HCT116 (cell line): ENCODE measurements at regions not wholly inside any gene's neighbourhood (a gene's known extent, or its start where the extent isn't known, plus 50 kb on each side); places are given as distances from the start of the nearest gene placed in this dataset.

ENCODE experiments used
- ATAC-seq: fragments of 200-7000 bp; cut with Tn5 transposase; 2 replicates; pipeline ENCODE4 v1.9.1; 2020; ENCODE audit warnings: mild to moderate bottlenecking, moderate library complexity
- BruUV-seq: library from RNA; stranded (reverse); fragments of 400-500 nt; replicated peaks from 2 replicates; lab custom pipeline; 2021; lab: Mats Ljungman, UMichigan
- CTCF ChIA-PET: fragments of 300-600 bp; sonication (Branson Sonifier 250); formaldehyde crosslinking; loops from one replicate; lab custom pipeline; 2021; ENCODE audit warnings: antibody characterized with exemption; lab: Charles Lee
- POLR2A ChIA-PET: fragments of 300-600, 350-600 bp; sonication (Branson Sonifier 250); formaldehyde crosslinking; loops from one replicate; lab custom pipeline; 2021; ENCODE audit warnings: antibody characterized with exemption; lab: Charles Lee
- RAD21 ChIA-PET, 2 experiments: fragments of 300-600 bp; sonication (Branson Sonifier 250); formaldehyde crosslinking; loops; one replicate each; lab custom pipeline; 2023; ENCODE audit warnings: low total read pairs in 2 of 2; ENCODE audit not compliant: uncharacterized antibody in 2 of 2, unreplicated experiment in 2 of 2, low non-redundant PET in 1 of 2; lab: Charles Lee
- DNase-seq: peaks from one replicate; pipeline ENCODE4 v3.0.0-alpha.2; 2010; ENCODE audit warnings: low read depth, low spot score
- H2AFZ ChIP-seq: fragments of 200-600 bp; shearing (Covaris generic), sonication (generic); 2 replicates; pipeline ENCODE4 v1.6.1; 2017; ENCODE audit warnings: low read depth, mixed run types, mixed read lengths, antibody characterized with exemption, low read length; ENCODE audit not compliant: poor library complexity, severe bottlenecking
- H3K27ac ChIP-seq: 2 replicates; pipeline ENCODE4 v1.5.1; 2012; ENCODE audit warnings: low read depth, low read length
- H3K27me3 ChIP-seq: fragments of 200-600 bp; sonication (generic); 2 replicates; pipeline ENCODE4 v1.6.1; 2016; ENCODE audit warnings: mixed run types, low read length, mixed read lengths; ENCODE audit not compliant: insufficient read depth
- H3K36me3 ChIP-seq, 2 experiments: fragments of 200-500 bp in 1 of 2; fragments of 200-600 bp in 1 of 2; sonication (Bioruptor generic) in 1 of 2; sonication (generic) in 1 of 2; 2 replicates each; pipeline versions ENCODE4 v1.5.1 to v1.6.1; 2014 to 2016; ENCODE audit warnings: low read length in 2 of 2, inconsistent platforms in 1 of 2, mixed read lengths in 1 of 2, mixed run types in 1 of 2; ENCODE audit not compliant: insufficient read depth in 2 of 2, control insufficient read depth in 1 of 2
- H3K4me1 ChIP-seq, 2 experiments: fragments of 200-600 bp in 1 of 2; sonication (generic) in 1 of 2; 2 replicates each; pipeline versions ENCODE4 v1.5.1 to v1.6.1; 2012 to 2017; ENCODE audit warnings: low read length in 2 of 2, inconsistent platforms in 1 of 2, mild to moderate bottlenecking in 1 of 2, mixed read lengths in 1 of 2, mixed run types in 1 of 2, moderate library complexity in 1 of 2; ENCODE audit not compliant: insufficient read depth in 2 of 2, control insufficient read depth in 1 of 2
- H3K4me2 ChIP-seq: fragments of 200-600 bp; sonication (generic); 2 replicates; pipeline ENCODE4 v1.6.1; 2017; ENCODE audit warnings: mixed run types, low read length, mixed read lengths
- H3K4me3 ChIP-seq, 2 experiments: fragments of 200-600 bp in 1 of 2; sonication (generic) in 1 of 2; replicated peaks in 1 of 2; 2 replicates each; pipeline ENCODE4 v1.5.1; 2011 to 2016; ENCODE audit warnings: low read length in 2 of 2, control low read depth in 1 of 2, low read depth in 1 of 2, mild to moderate bottlenecking in 1 of 2, mixed read lengths in 1 of 2, mixed run types in 1 of 2
- H3K79me2 ChIP-seq: fragments of 200-600 bp; sonication (generic); 2 replicates; pipeline ENCODE4 v1.6.1; 2017; ENCODE audit warnings: mild to moderate bottlenecking, mixed run types, low read length, moderate library complexity, mixed read lengths; ENCODE audit not compliant: insufficient read depth
- H3K9ac ChIP-seq: fragments of 200-600 bp; sonication (generic); 2 replicates; pipeline ENCODE4 v1.6.1; 2016; ENCODE audit warnings: low read length, mixed read lengths
- H3K9me2 ChIP-seq: fragments of 200-600 bp; sonication (generic), shearing (Covaris generic); 2 replicates; pipeline ENCODE4 v1.6.1; 2017; ENCODE audit warnings: mixed run types, mild to moderate bottlenecking, moderate library complexity; ENCODE audit not compliant: insufficient read depth
- H3K9me3 ChIP-seq, 2 experiments: fragments of 200-500 bp in 1 of 2; fragments of 200-600 bp in 1 of 2; sonication (Bioruptor generic) in 1 of 2; sonication (generic) in 1 of 2; 2 replicates each; pipeline ENCODE4 v1.6.1; 2014 to 2017; ENCODE audit warnings: low read length in 2 of 2, mixed read lengths in 2 of 2, inconsistent platforms in 1 of 2, low read depth in 1 of 2, mild to moderate bottlenecking in 1 of 2, mixed run types in 1 of 2, moderate library complexity in 1 of 2; ENCODE audit not compliant: control insufficient read depth in 1 of 2, insufficient read depth in 1 of 2
- H4K20me1 ChIP-seq: fragments of 200-600 bp; sonication (generic), shearing (Covaris generic); 2 replicates; pipeline ENCODE4 v1.6.1; 2017; ENCODE audit warnings: mixed run types, mild to moderate bottlenecking, moderate library complexity; ENCODE audit not compliant: insufficient read depth
- CEBPB ChIP-seq: IDR thresholded peaks from 2 replicates; pipeline ENCODE4 v1.6.1; 2012; ENCODE audit warnings: low read depth
- EZH2 ChIP-seq: fragments of 200-600 bp; sonication (generic); IDR thresholded peaks from 2 replicates; pipeline ENCODE4 v1.6.1; 2017; ENCODE audit warnings: antibody characterized with exemption, mixed run types
- REST ChIP-seq: IDR thresholded peaks from 2 replicates; pipeline ENCODE4 v1.6.1; 2012; ENCODE audit warnings: low read depth
- YY1 ChIP-seq: IDR thresholded peaks from 2 replicates; pipeline ENCODE4 v1.6.1; 2011; ENCODE audit warnings: low read length, low read depth, moderate library complexity, mild to moderate bottlenecking; ENCODE audit not compliant: insufficient replicate concordance; ENCODE audit errors: extremely low read depth
- ZBTB33 ChIP-seq: IDR thresholded peaks from 2 replicates; pipeline ENCODE4 v1.6.1; 2011; ENCODE audit warnings: mild to moderate bottlenecking, low read length, moderate library complexity; ENCODE audit not compliant: insufficient replicate concordance; ENCODE audit errors: extremely low read depth
- ZNF274 ChIP-seq: fragments of 200-500 bp; sonication (Bioruptor generic); IDR thresholded peaks from 2 replicates; pipeline ENCODE4 v1.6.1; 2014; ENCODE audit warnings: mild to moderate bottlenecking, low read depth, low read length, inconsistent platforms
- intact Hi-C: fragments of 100-400 bp; cut with micrococcal nuclease; formaldehyde crosslinking; loops from 2 replicates; pipeline ENCODE4 v1.10.0; 2022

GRCh38 chr6:142558786-142559185 lies 257.0 kb downstream of the ADGRG6 start:
- intact Hi-C loops = no loop called here

More at GRCh38 chr6:142558786-142559185, 257.0 kb downstream of the ADGRG6 start:
- ATAC-seq = no peak
- DNase-seq = no peak
- no peaks in the 10 kb centered on the region for H3K79me2 ChIP-seq
- no peak overlapping the region for H2AFZ ChIP-seq
- H3K9me3 ChIP-seq = no peaks in the 10 kb centered on the region
- BruUV-seq = no TSS peak
- POLR2A ChIA-PET = no interaction called here
- no peaks in the 10 kb centered on the region for H3K36me3 ChIP-seq
- no peaks in the 10 kb centered on the region for H3K9me2 ChIP-seq
- CTCF ChIA-PET = no interaction called here
- H3K27me3 ChIP-seq = no peaks in the 10 kb centered on the region
- H3K4me3 ChIP-seq = no peak overlapping the region
- H3K4me2 ChIP-seq = no peak overlapping the region
- no peaks in the 10 kb centered on the region for H3K4me1 ChIP-seq
- no peaks in the 10 kb centered on the region for H4K20me1 ChIP-seq
- TF ChIP-seq EZH2 (no peak), CEBPB (no peak), YY1 (no peak), ZBTB33 (no peak), ZNF274 (no peak), REST (no peak)
- H3K9ac ChIP-seq = no peak overlapping the region
- no peak overlapping the region for H3K27ac ChIP-seq
- RAD21 ChIA-PET = no interaction called here
